DMS53 (cell line): ENCODE measurements at regions not wholly inside any gene's neighbourhood (a gene's known extent, or its start where the extent isn't known, plus 50 kb on each side); places are given as distances from the start of the nearest gene placed in this dataset.
"Not testable (repeated sequence)": the region's sequence is repeated elsewhere in the genome, so short reads cannot be mapped to it uniquely, and the experiment has no call there.

Source experiments
- DNase-seq: peaks from one replicate; lab custom pipeline; 2025; lab: John Stamatoyannopoulos, UW

DNA sequence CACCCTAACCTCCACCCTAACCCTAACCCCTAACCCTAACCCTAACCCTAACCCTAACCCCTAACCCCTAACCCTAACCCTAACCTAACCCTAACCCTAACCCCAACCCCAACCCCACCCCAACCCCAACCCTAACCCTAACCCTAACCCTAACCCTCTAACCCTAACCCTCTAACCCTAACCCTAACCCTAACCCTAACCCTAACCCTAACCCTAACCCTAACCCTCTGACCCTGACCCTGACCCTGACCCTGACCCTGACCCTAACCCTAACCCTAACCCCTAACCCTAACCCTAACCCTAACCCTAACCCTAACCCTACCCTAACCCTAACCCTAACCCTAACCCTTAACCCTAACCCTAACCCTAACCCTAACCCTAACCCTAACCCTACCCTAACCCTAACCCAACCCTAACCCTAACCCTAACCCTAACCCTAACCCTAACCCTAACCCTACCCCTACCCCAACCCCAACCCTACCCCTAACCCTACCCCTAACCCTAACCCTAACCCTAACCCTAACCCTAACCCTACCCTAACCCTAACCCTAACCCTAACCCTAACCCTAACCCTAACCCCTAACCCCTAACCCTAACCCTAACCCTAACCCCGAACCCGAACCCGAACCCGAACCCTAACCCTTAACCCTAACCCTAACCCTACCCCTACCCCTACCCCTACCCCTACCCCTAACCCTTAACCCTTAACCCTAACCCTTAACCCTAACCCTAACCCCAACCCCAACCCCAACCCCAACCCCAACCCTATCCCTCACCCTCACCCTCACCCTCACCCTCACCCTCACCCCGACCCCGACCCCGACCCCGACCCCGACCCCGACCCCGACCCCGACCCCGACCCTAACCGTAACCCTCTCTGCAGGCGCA is 186.2 kb upstream of the CHL1 start:
- not testable (repeated sequence) for DNase-seq

DNA sequence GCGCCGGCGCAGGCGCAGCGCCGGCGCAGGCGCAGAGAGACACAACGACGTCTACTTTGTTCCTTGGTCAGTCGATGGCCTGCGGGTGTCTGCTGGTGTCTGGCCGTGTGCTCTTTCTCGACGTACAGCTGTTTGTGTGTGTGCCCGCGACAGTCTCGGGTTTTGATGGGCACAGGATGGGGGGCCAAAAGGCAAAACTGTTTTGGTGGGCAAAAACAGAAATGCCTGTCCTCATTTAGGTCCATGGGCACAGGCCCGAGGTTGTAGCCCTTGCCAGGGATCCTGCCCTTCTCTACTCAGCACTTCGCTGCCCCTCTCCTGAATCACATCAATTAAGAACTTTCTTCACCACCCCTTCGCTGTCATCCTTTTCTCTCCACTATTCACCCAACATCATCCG is 184.8 kb upstream of the CHL1 start:
- DNase-seq: no peak

DNA sequence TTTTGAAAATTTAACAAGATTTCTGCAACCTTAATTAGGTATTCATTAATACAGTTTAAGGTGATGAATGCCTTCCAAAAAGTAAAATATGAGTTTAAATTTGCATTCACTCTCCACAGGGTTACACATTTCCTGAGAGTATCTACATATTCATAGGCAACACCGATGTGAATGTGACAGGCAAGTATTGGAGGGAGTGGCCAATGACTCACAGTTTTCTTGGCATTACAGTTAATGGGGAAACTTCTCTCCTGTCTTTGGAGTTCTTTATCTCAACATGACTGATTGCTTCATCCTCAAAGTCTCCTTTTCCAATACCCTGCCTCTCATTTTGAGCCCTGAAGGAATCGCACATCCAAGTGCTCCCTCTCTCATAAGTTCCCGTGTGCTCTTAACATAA is 181.9 kb upstream of the CHL1 start:
- no peak for DNase-seq

DNA sequence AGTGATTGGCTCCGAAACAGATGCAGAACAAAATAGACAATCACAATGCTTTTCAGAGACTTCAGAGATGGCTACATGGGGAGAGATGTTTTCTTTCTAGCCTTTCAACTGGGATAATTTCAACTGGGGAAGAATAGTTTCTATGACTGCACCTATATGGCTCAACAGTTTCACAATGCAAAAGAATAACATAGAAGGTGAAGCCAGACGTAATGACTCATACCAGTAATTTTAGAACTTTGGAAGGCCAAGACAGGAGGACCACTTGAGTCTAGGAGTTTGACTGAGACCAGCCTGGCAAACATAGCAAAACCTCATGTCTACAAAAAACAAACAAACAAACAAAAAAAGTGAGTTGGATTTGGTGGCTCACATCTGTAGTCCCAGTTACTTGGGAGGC is 180.2 kb upstream of the CHL1 start:
- no peak for DNase-seq

DNA sequence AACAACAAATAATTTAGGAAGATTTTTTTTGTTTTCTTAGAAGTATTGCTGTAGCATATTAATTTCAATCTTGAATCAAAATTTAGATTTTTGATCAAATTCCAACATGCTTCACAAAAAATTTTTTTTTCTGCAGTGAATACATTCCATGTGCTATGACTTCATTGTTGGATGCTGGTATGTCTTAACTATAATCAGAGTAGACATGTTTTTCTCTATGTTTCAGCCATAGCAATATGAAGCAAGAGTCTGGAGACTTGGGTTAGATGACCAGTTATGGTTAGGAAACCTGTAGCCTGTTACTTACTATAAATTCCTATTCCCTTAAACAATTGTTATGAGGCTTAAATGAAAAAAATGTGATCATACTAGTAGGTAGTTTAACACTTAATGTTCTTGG is 176.1 kb upstream of the CHL1 start:
- DNase-seq: no peak

DNA sequence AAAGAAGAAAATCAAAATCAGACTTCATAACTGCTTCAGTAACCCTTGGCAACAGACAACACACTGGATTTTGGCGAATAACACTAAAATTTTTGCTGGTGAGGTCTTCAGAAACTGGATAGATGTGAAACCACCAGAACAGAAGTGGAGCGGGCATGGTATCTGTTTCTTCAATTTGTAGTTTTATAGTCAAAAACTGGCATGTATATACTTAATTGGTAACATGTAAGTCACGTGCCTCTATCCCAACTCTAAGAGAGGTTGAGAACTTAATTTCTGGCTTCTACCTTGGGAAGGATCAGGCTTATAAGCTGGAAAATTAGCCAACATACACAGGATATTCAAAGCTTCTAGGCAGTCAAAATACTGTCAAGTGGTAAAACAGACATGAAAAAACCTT is 172.6 kb upstream of the CHL1 start:
- DNase-seq: no peak

DNA sequence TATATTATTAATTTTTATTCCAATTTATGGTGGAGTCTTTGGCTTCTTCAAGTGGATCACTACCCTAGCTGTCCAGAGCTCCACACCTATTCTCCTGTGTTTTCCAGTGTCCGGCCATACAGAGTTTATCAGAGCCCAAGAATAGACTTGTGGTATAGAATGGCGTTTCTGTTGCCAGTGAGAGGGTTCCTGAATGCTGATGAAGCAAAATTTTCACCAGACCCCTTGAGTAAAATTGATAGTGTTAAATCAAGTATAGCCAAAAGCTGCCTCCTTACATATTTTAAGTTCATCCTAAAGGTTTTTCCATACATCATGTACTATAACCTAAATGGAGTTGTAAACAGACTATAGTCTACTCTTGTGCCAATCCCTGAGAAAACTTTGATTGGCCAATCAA is 171.5 kb upstream of the CHL1 start:
- DNase-seq: no peak

DNA sequence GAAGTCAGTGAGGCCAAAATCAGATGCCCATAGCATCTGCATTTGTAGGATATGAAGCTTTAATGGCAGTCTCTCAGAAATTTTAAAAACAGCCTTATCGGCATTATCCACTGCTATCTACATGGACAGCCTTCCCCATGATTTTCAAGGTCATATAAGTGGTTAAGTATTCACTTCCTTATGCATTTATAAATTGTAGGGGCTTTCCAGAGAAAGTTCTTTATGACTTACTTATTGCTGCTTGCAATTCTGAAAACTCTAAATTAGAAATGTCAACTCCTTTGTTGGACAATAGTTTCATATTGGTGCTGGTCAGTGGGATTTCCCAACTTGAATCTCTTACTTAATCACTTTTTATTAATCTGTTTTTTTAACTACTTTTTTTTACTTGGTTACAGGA is 160.6 kb upstream of the CHL1 start:
- DNase-seq: not testable (repeated sequence)

DNA sequence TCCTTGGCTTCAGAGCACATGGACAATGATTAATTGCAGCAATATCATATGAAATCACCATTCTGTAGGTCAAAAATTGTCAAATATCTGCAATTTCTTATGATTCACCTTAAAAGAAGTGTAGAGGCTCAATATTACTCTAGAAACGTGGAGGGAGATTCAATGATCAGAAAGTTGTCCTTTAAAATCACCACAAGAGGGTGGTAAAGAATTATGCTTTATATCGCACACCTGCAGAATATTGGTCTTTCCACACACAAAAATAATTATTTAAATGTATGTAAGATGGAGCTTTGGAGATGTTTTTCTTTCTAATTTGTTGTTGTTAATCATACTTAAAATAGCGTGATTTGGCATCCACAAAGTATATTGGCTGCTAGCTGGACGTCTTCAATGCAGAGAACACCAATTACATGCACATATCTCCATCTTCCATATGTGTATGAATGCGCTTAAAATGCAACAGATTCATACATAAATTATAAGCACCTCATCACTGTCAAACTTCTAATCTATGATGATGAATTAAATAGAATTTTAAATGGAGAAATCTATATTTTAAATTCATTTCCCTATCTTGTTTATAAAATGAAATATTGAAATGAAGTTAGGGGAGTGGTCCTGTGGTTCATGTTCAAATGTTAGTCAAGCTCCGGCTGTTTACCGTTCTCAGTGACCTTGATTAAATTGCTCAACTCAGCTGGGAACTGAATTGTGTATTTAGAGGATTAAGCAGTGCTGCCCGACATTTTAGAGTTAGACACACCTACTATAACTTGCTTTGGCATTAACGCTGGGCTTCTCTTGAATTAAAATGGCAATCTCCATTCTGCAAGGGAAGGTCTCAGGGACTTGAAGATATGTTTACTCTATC is 153.5 kb upstream of the CHL1 start:
- peak; percentile 35 for DNase-seq

DNA sequence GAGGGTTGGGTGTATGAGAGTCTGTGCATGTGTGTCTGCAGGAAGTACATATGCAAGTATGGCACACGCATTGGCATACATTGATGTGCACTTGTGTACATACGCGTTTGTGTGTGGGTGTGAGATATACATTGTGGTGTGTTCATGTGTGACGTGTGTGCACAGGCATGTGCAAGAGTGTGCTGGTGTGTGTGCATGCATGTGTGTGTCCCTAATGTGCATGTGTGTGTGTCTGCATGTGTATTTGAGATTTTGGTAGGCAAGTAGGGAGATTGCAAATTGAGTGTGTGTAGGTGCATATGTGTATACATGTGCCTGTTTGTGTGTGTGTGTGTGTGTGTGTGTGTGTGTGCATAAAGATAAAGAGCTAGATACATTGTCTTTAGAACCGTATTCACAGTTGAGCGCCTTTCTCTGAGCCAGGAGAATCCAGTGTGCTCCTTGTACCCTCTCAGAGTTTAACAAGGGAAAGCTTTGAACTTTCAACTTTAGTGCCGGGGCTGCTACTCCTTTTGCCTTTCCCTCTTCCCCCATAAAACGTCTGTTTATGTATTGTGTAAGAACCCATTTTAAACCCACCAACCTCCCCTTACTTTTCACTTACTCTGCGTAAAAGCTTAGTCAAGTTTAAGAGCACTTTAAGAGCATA is 152.4 kb upstream of the CHL1 start:
- DNase-seq: no peak

DNA sequence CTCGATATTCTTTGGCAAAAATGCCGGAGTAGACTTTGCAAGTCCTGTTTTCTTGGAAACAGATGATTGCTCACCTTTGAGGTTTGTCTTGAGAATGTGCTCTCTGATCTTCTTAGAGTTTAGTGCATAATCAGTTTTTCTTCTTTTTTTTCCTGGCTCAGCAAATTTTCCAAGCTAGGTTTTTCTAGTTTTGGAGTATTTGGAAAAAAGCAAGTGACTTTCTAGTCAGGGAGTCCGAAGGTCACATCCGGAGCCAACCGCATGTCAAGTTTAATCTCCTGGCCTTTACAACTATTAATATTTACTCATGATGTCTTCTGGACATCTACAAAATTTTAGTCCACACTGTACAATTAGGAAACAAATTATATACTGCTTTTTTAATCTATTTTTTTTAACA is 151.6 kb upstream of the CHL1 start:
- not testable (repeated sequence) for DNase-seq

DNA sequence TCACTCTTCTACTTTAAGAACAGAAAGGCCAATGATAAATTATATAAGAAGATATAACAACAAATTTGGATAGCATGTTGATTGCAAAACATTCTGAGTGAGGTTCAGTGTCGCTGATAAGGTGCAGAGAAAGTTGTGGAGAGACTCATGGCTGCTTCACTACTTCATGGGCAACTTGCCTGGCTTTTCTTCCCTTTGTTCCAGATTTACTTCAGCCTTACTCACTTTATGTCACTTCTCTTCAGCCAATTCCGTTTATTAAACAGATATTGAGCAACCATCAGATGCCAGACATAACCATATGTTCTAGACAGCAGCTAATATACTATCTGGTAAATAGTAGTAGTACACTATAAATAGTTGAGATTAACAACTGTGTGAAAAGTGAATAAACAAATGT is 150.0 kb upstream of the CHL1 start:
- DNase-seq: no peak

DNA sequence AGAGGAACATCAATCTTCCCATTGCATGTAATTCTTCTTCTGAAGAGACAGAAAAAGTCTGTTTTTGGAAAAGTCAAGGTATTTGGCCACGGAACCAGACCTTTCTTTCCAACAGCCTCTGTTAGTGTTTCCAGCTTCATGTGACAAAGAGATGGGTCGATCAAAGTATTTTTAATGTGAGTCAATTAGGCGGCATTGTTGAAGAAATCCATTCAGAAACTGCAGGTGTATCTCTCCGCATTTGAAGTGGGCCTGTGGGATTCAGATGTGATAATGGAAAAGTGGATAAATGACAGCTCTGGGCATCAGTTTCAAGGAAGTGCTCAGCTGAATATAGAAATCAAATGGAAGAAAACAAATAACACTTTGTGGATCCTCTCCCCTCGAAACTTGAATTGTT is 143.1 kb upstream of the CHL1 start:
- DNase-seq: not testable (repeated sequence)

DNA sequence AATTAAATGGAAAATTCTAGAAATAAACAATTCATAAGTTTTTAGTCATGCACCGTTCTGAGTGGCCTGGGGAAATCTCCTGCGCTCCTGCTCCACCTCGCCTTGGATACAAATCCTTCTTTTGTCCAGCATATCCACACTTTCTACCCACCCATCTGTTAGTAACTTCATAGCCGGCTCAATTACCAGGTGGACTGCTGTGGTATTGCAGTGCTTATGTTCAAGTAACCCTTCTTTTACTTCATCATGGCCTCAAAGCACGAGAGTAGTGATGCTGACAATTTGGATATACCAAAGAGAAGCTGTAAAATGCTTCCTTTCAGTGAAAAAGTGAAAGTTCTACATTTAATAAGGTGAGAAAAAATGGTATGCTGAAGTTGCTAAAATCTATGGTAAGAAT is 142.3 kb upstream of the CHL1 start:
- DNase-seq: peak; percentile 3

DNA sequence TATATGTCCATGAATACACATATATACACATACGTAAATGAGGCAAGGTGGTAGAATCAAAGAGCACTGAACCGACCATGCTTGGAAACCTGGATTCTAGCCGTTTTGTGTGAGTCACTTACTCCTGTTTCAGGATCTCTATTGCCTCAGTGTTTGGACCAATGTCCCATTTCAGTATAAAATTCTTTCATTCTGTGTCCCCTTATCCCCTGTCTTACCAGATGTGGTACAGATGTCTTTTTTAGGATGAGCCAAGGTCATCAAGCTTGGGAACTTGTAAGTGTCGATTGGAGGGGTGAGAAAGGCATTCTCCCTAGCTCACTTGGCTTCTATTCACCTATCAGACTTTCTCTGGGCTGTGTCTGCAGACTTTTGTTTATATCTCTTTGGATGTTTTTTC is 139.9 kb upstream of the CHL1 start:
- no peak for DNase-seq

DNA sequence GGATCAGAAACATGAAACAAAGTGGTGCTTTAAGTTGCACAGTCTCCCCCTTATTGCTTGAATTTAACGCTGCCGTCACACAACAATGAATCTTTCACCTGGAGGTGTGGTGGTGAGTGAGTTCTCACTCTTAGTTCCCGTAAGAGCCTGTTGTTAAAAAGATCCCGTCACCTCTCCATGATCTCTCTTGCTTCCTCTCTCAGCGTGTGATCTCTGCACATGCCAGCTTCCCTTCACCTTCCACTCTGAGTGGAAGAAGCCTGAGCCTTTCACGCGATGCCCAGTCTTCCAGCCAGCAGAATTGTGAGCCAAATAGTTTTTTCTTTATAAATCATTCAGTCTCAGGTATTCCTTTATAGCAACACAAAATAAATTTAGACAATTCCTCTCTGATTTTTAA is 136.7 kb upstream of the CHL1 start:
- no peak for DNase-seq

DNA sequence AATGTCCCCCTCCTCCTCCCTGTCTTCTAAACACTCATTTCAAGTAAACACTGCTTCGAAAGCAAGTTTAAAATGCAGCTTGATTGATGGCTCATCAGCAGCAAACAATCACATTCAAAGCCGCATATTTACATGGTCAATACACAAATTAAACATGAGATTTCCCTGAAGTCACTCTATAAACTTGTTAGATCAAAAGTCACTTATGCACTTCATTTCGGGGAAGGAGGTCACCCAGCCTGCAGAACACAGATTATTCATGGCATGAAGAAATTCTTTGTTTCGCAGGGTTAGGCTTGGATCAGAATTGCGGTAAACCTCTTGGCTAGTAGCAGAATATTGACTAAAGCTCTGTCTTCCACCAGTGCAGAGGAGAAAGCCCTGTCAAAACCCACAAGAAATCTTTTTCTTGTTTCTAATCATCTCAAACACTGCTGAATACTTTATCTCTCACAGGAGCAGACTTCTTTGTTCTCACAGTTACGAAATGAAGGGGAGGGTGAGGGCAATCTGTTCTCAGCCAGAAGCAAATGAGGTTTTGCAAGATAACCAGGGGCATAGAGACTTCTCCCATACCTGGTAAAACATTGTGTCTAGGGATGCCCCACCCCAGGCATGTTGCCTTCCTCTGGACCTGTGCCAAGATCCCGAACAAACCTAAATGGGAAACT is 133.3 kb upstream of the CHL1 start:
- peak; percentile 6 for DNase-seq

DNA sequence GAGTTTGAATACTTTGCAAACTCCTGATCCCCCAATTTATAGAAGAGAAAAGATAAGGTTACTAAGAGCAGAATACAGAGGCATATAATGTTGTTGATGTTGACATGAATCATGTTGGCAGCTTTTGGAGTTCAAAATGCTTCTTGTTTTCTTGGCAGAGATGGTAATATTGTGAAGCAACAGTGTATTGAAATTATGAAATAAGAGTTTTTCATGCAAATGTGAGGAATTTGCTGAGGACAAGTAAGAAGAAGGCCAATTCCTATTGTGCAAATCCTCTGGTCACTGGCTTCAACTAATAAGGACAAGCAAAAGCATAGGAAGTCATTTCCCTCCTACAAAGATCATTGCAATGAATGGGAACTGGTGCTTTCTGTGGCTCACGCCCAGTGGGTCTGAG is 126.9 kb upstream of the CHL1 start:
- DNase-seq: no peak

DNA sequence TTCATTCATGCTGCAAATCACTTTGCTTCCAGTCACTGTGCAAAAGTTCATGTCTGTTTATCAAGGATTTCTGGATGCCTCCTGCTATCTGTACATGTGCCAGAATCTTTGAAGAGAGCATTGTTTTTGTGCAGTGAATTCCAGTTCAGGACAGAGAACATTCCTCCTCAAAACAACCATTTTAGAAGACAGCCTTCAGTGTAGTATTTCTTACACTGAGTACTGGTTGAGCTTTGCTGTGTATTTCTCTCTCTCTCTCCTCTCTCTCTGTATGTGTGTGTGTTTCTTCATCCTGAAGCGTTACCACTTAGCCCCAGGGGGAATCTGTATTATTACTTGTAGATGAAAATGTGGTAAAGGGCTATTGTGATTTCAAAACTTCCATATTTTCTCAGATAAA is 123.8 kb upstream of the CHL1 start:
- no peak for DNase-seq

DNA sequence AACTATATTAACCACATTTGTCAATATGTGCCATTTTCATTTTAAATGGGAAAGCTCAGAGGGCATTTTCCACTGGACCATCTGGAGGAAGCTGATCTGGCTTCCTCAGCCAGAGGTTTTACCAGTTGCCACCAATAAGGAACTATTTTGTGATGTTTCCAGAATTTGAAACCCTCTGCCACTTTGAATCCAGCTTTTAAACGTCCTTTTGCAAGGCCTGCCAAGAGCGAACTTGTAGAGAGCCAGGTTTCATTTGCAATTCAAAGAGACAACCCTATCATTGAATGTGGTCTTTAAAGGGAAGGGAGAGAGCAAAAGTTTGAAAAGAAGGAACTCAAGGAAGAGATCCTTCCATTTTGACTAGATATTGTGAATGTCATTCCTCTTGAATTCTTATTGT is 123.3 kb upstream of the CHL1 start:
- no peak for DNase-seq

DNA sequence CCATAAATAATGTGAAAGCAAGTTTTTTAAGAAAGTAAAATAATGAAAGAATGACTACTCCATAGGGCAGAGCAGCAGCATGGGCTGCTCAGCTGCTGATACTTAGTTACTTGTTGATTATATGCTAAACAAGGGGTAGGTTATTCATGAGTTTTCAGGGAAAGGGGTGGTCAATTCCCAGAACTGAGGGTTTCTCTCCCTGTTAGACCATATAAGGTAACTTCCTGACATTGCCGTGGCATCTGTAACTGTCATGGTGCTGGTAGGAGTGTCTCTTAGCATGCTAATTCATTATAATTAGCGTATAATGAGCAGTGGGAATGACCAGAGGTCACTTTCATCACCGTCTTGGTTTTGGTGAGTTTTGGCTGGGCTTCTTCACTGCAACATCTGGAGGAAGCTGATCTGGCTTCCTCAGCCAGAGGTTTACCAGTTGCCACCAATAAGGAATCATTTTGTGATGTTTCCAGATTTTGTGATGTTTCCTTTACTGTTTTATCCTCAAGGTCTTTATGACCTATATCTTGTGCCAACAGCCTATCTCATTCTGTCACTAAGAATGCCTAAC is 121.8 kb upstream of the CHL1 start:
- peak; percentile 4 for DNase-seq

DNA sequence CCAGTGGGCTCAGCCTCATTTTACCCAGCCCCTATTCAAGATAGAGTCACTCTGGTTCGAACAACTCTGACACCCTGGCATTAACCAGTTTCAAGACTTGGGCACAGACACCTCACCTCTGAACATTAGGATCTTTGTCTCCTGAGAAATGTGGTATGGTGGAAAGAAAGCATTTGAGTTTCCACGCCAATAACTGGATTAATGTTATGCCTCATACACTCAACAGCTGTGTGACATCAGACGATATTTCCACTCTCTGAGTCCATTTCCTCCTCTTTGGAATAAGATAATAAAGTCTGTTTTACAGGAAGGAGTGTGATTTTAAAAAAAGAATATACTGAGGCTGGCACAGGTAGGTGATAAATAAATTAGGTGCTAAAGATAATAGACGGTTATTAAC is 121.3 kb upstream of the CHL1 start:
- DNase-seq: peak; percentile 64
